Panc1 (cell line): ENCODE measurements at regions not wholly inside any gene's neighbourhood (a gene's known extent, or its start where the extent isn't known, plus 50 kb on each side); places are given as distances from the start of the nearest gene placed in this dataset.
"Not testable (repeated sequence)": the region's sequence is repeated elsewhere in the genome, so short reads cannot be mapped to it uniquely, and the experiment has no call there.

ENCODE experiments used
- ATAC-seq: fragments of 200-7000 bp; cut with Tn5 transposase; 2 replicates; pipeline ENCODE4 v1.9.1; 2020; ENCODE audit warnings: mild to moderate bottlenecking, moderate library complexity
- BruUV-seq: library from RNA; stranded (reverse); fragments of 400-500 nt; replicated peaks from 2 replicates; lab custom pipeline; 2021; lab: Mats Ljungman, UMichigan
- CTCF ChIA-PET: fragments of 300-600 bp; sonication (Branson Sonifier 250); formaldehyde crosslinking; loops from one replicate; lab custom pipeline; 2022; ENCODE audit warnings: antibody characterized with exemption; lab: Charles Lee
- POLR2A ChIA-PET: fragments of 300-600 bp; sonication (Branson Sonifier 250); formaldehyde crosslinking; loops from one replicate; lab custom pipeline; 2022; ENCODE audit warnings: antibody characterized with exemption; lab: Charles Lee
- DNase-seq: peaks from one replicate; pipeline ENCODE4 v3.0.0-alpha.2; 2010; ENCODE audit warnings: low read depth, low spot score
- H3K27ac ChIP-seq: 2 replicates; pipeline ENCODE4 v1.5.1; 2011; ENCODE audit warnings: mild to moderate bottlenecking, low read length, inconsistent platforms
- H3K27me3 ChIP-seq: fragments of 200-500 bp; sonication (Bioruptor generic); 2 replicates; pipeline ENCODE4 v1.6.0; 2014; ENCODE audit warnings: low read length, inconsistent platforms; ENCODE audit not compliant: control insufficient read depth, insufficient read depth
- H3K36me3 ChIP-seq: fragments of 200-500 bp; sonication (Bioruptor generic); 2 replicates; pipeline ENCODE4 v1.5.1; 2014; ENCODE audit warnings: inconsistent platforms, mild to moderate bottlenecking, low read length, moderate library complexity; ENCODE audit not compliant: control insufficient read depth, insufficient read depth
- H3K4me1 ChIP-seq: 2 replicates; pipeline ENCODE4 v1.5.1; 2011; ENCODE audit warnings: inconsistent platforms, mild to moderate bottlenecking, low read length, moderate library complexity; ENCODE audit not compliant: control insufficient read depth, insufficient read depth
- H3K4me3 ChIP-seq, 2 experiments: 2 replicates each; pipeline ENCODE4 v1.5.1; 2011 to 2012; ENCODE audit warnings: low read depth in 2 of 2, low read length in 2 of 2, mild to moderate bottlenecking in 2 of 2, inconsistent platforms in 1 of 2, moderate library complexity in 1 of 2
- H3K9me3 ChIP-seq: fragments of 200-500 bp; sonication (Bioruptor generic); 2 replicates; pipeline ENCODE4 v1.5.1; 2014; ENCODE audit warnings: low read depth, mild to moderate bottlenecking, inconsistent platforms, low read length, moderate library complexity; ENCODE audit not compliant: control insufficient read depth, insufficient read depth
- POLR2AphosphoS5 ChIP-seq: IDR thresholded peaks from 2 replicates; pipeline ENCODE4 v1.6.1; 2012; ENCODE audit warnings: mild to moderate bottlenecking, low read depth, low read length, moderate library complexity
- SIN3A ChIP-seq: IDR thresholded peaks from 2 replicates; pipeline ENCODE4 v1.6.1; 2012; ENCODE audit warnings: low read depth, mild to moderate bottlenecking, low read length, moderate library complexity, borderline replicate concordance; ENCODE audit not compliant: insufficient read depth
- TCF7L2 ChIP-seq: IDR thresholded peaks from 2 replicates; pipeline ENCODE4 v1.6.1; 2011; ENCODE audit warnings: mild to moderate bottlenecking, low read depth, low read length, inconsistent platforms
- in situ Hi-C: cut with HindIII; loops from 2 replicates; pipeline ENCODE4 v1.10.0; 2016; ENCODE audit warnings: low sequenced_read_pairs, low pct_unique_long_range_greater_than_20kb
- intact Hi-C: fragments of 100-400 bp; cut with micrococcal nuclease; formaldehyde crosslinking; loops from one replicate; pipeline ENCODE4 v1.10.0; 2022; ENCODE audit not compliant: unreplicated experiment
- TF ChIP-seq, protein P1 (sequence below), 2 experiments: IDR thresholded peaks; 2 replicates each; pipeline ENCODE4 v1.6.1; 2011 to 2012; ENCODE audit warnings: low read depth in 2 of 2, control low read depth in 1 of 2, low read length in 1 of 2, mild to moderate bottlenecking in 1 of 2, moderate library complexity in 1 of 2; ENCODE audit not compliant: insufficient read depth in 1 of 2
- TF ChIP-seq, protein P2 (sequence below): fragments of 450-650 bp; IDR thresholded peaks from 2 replicates; pipeline ENCODE4 v1.5.1; 2017; ENCODE audit warnings: mild to moderate bottlenecking

DNA sequence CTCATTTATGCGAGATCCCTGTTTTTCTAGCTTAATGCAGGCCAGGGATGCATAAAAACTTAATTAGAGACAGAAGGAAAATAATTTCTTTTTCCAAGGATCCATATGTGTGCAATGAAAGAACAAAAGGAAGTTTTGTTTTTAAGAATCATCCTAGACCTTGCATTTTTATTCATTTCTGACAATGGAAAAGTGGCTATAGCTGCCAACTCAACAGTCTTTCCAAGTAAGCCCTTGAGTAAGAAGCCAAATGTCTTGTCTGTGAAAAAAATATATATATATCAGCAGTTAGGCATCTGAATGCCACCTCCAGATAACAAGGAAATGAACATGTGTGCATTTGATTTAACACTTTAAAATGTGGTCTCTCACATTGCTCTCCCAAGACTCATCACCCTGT lies 1397.6 kb downstream of the GATA3 start:
- ChIA-PET CTCF (no interaction called here), POLR2A (no interaction called here)
- Histone ChIP-seq H3K9me3 (no peaks in the 10 kb centered on the region), H3K27me3 (no peaks in the 10 kb centered on the region), H3K27ac (no peak overlapping the region), H3K4me1 (no peaks in the 10 kb centered on the region), H3K36me3 (no peaks in the 10 kb centered on the region), H3K4me3 (no peak overlapping the region)
- TF ChIP-seq SIN3A (no peak), TCF7L2 (no peak), POLR2AphosphoS5 (no peak)
- TF ChIP-seq, protein P1, sequence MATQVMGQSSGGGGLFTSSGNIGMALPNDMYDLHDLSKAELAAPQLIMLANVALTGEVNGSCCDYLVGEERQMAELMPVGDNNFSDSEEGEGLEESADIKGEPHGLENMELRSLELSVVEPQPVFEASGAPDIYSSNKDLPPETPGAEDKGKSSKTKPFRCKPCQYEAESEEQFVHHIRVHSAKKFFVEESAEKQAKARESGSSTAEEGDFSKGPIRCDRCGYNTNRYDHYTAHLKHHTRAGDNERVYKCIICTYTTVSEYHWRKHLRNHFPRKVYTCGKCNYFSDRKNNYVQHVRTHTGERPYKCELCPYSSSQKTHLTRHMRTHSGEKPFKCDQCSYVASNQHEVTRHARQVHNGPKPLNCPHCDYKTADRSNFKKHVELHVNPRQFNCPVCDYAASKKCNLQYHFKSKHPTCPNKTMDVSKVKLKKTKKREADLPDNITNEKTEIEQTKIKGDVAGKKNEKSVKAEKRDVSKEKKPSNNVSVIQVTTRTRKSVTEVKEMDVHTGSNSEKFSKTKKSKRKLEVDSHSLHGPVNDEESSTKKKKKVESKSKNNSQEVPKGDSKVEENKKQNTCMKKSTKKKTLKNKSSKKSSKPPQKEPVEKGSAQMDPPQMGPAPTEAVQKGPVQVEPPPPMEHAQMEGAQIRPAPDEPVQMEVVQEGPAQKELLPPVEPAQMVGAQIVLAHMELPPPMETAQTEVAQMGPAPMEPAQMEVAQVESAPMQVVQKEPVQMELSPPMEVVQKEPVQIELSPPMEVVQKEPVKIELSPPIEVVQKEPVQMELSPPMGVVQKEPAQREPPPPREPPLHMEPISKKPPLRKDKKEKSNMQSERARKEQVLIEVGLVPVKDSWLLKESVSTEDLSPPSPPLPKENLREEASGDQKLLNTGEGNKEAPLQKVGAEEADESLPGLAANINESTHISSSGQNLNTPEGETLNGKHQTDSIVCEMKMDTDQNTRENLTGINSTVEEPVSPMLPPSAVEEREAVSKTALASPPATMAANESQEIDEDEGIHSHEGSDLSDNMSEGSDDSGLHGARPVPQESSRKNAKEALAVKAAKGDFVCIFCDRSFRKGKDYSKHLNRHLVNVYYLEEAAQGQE (IDR thresholded peaks at IDR 0.05; ENCODE audit: insufficient read depth in 1 of 2, low read depth in 2 of 2, low read length in 1 of 2) = no peak
- TF ChIP-seq, protein P2, sequence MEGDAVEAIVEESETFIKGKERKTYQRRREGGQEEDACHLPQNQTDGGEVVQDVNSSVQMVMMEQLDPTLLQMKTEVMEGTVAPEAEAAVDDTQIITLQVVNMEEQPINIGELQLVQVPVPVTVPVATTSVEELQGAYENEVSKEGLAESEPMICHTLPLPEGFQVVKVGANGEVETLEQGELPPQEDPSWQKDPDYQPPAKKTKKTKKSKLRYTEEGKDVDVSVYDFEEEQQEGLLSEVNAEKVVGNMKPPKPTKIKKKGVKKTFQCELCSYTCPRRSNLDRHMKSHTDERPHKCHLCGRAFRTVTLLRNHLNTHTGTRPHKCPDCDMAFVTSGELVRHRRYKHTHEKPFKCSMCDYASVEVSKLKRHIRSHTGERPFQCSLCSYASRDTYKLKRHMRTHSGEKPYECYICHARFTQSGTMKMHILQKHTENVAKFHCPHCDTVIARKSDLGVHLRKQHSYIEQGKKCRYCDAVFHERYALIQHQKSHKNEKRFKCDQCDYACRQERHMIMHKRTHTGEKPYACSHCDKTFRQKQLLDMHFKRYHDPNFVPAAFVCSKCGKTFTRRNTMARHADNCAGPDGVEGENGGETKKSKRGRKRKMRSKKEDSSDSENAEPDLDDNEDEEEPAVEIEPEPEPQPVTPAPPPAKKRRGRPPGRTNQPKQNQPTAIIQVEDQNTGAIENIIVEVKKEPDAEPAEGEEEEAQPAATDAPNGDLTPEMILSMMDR = no peak
- BruUV-seq = no TSS peak
- intact Hi-C loops (no loop called here), in situ Hi-C loops (no loop called here)
- no peak for ATAC-seq
- DNase-seq = no peak

DNA sequence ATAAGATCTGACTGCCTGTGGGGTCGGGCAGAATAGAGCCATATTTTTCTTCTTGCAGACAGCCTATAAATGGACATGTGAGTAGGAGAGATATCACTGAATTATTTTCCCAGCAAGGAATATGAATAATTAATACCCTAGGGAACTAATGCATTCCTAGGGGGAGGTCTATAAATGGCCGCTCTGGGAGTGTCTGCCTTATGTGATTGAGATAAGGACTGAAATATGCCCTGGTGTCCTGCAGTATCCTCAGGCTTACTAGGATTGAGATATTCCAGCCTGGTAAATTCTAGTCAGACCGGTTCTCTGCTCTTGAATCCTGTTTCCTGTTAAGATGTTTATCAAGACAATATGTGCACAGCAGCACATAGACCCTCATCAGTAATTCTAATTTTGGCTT lies 1399.4 kb downstream of the GATA3 start:
- in situ Hi-C loops, H3K9me3 ChIP-seq, H3K4me1 ChIP-seq, DNase-seq, H3K36me3 ChIP-seq, H3K27ac ChIP-seq, H3K27me3 ChIP-seq, POLR2A ChIA-PET, ATAC-seq, BruUV-seq, H3K4me3 ChIP-seq, intact Hi-C loops, CTCF ChIA-PET: not testable (repeated sequence)

DNA sequence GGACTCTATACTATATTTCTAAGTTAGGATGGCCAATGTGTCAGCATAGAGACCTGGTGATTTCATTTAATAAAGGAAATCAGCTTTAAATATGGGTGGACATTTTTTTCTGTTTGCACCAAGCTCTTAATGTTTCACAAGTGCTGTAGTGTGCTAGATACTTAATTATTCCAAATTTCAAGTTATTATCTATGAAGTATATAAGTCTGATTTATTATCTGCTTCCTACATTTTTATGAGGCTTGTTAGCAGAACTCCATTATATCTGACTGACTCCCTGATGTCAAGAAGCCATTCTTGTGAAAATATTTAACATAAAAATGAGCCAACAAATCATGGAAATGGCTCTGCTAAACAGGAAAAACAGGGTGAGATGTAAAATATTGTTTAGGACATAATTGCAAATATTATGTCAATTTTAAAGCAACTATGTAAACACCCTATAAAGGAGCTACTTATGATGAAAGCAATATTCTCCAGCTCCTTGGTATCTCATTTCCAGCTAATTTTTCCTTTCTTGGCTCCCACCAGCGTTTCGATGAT lies 1415.2 kb downstream of the GATA3 start:
- in situ Hi-C loops = no loop called here
- intact Hi-C loops = no loop called here

More for the DNA sequence above, 1415.2 kb downstream of the GATA3 start:
- ChIA-PET CTCF (no interaction called here), POLR2A (no interaction called here)
- no peaks in the 10 kb centered on the region for H3K36me3 ChIP-seq
- no peak overlapping the region for H3K4me3 ChIP-seq
- TF ChIP-seq SIN3A = no peak
- no peak for TF ChIP-seq POLR2AphosphoS5
- TF ChIP-seq, protein P1 (IDR thresholded peaks at IDR 0.05; ENCODE audit: insufficient read depth in 1 of 2, low read depth in 2 of 2, low read length in 1 of 2) = no peak
- TF ChIP-seq, protein P2 = no peak
- TF ChIP-seq TCF7L2 = no peak
- no peak for DNase-seq
- no peaks in the 10 kb centered on the region for H3K4me1 ChIP-seq
- no peaks in the 10 kb centered on the region for H3K27me3 ChIP-seq
- no peak for ATAC-seq
- H3K9me3 ChIP-seq = no peaks in the 10 kb centered on the region
- BruUV-seq = no TSS peak
- H3K27ac ChIP-seq = no peak overlapping the region
